C4-2B (cell line): ENCODE measurements at regions not wholly inside any gene's neighbourhood (a gene's known extent, or its start where the extent isn't known, plus 50 kb on each side); places are given as distances from the start of the nearest gene placed in this dataset.

Experiments
- H3K27ac ChIP-seq: fragments of 450-650 bp; 2 replicates; pipeline ENCODE4 v1.5.1; 2017
- ZFX ChIP-seq: fragments of 450-650 bp; IDR thresholded peaks from 2 replicates; pipeline ENCODE4 v1.6.1; 2017
- TF ChIP-seq, protein P1 (sequence below): fragments of 450-650 bp; conservative IDR thresholded peaks from 2 replicates; pipeline ENCODE4 v1.5.1; 2017; ENCODE audit warnings: mild to moderate bottlenecking

DNA sequence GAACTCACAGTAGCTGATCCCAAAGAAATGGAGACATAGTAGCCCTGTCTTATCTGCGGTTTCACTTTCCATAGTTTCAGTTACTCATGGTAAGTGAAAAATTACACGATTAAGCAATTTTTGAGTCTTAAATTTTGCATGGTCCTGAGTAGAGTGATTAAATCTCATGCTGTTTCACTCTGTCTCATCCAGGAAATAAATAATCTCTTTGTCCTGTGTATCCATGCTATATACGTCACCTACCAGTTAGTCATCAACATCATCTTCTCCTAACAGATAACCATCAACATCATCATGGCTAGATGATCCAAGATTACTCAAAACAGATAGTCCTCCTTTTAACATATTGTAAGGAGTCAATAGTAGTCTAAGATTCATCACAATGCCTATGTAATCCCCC lies 1589.3 kb downstream of the BRINP3 start:
- TF ChIP-seq ZFX = no peak
- TF ChIP-seq, protein P1, sequence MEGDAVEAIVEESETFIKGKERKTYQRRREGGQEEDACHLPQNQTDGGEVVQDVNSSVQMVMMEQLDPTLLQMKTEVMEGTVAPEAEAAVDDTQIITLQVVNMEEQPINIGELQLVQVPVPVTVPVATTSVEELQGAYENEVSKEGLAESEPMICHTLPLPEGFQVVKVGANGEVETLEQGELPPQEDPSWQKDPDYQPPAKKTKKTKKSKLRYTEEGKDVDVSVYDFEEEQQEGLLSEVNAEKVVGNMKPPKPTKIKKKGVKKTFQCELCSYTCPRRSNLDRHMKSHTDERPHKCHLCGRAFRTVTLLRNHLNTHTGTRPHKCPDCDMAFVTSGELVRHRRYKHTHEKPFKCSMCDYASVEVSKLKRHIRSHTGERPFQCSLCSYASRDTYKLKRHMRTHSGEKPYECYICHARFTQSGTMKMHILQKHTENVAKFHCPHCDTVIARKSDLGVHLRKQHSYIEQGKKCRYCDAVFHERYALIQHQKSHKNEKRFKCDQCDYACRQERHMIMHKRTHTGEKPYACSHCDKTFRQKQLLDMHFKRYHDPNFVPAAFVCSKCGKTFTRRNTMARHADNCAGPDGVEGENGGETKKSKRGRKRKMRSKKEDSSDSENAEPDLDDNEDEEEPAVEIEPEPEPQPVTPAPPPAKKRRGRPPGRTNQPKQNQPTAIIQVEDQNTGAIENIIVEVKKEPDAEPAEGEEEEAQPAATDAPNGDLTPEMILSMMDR = no peak
- H3K27ac ChIP-seq = no peak overlapping the region

DNA sequence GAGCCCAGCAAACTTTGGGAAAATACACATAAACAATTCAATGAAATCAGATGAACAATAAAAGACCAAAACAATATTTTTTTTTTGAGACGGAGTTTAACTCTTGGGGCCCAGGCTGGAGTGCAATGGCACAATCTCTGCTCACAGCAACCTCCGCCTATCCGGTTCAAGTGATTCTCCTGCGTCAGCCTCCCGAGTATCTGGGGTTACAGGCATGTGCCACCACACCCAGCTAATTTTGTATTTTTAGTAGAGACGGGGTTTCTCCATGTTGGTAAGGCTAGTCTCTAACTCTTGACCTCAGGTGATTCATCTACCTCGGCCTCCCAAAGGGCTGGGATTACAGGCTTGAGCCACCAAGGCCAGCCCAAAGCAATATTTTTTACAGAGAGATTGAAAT lies 1588.5 kb downstream of the BRINP3 start:
- TF ChIP-seq ZFX = no peak
- no peak overlapping the region for H3K27ac ChIP-seq

DNA sequence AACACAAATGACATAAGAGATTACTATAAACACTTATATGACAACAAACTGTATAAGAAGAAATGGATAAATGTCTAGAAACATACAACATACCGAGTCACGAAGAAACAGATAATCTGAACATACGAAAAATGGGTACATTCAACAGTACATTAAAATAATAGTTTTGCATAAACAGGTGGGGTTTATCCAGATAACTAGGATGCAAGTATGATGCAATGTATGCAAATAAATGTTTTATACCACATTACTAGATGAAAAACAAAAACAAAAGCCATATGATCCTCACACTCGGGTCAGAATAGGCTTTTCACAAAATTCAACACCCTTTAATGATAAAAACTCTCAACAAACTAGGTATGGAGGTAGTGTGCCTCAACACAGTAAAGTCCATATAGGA lies 1585.7 kb downstream of the BRINP3 start:
- no peak overlapping the region for H3K27ac ChIP-seq
- no peak for TF ChIP-seq ZFX
- TF ChIP-seq, protein P1 = no peak

DNA sequence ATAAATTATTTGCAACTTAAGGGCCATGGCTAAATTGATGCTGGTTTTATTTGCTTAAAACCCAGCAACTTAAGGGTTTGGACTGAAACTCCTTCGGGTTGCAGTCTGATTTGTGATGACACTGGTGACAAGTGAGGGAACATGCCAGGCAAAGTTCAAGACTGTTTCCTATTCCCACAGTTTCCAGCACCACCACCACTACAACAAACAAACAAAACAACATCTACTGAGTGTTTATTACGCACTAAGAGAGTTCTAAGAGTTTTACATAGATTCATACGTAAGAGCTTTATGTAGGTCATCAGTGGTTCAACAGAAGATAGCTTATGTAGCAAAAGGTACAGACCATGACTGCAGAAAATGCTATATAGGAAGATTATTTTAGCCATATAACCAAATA lies 1582.1 kb downstream of the BRINP3 start:
- TF ChIP-seq, protein P1 = no peak
- no peak for TF ChIP-seq ZFX
- no peak overlapping the region for H3K27ac ChIP-seq

DNA sequence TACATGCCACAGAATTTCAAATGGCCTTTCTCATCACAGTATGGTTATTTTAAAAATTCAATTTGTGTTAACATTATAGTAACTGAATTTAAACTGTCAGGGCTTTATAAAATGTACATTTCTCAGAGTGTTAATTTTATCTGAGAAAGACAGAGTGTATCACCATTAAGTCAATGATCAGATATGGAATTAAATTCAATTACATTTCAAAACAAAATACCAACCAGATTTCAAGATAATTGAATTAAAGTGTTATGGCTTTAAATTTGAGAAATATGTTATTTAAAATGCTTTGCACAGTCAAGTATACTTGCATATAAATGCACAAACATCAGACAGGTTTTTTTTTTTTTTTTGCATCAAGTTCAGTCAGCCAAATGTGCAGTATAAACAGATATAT lies 1574.4 kb downstream of the BRINP3 start:
- TF ChIP-seq, protein P1 = no peak
- TF ChIP-seq ZFX = no peak

DNA sequence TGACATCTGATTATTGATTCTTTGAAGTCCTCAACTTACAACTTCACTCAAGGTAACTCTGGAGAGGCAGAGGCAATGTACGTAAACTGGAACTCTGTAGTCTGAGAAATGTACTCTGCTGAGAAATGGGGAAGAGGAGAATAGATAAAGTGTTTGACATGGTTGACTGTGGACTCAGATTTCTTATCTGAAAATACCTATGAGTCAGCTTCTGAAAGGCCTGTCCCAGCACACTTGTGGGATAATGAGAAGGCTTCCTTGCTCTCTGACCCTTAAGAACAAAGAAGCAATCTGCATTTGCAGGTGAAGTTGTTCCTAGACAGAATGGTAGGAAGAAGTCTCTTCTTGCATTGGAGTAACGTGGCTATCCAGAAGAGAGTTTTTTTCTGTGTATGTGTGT lies 1573.5 kb downstream of the BRINP3 start:
- TF ChIP-seq, protein P1 = no peak
- no peak for TF ChIP-seq ZFX
- H3K27ac ChIP-seq = no peak overlapping the region

More for the DNA sequence above, 1574.4 kb downstream of the BRINP3 start:
- H3K27ac ChIP-seq = no peak overlapping the region

DNA sequence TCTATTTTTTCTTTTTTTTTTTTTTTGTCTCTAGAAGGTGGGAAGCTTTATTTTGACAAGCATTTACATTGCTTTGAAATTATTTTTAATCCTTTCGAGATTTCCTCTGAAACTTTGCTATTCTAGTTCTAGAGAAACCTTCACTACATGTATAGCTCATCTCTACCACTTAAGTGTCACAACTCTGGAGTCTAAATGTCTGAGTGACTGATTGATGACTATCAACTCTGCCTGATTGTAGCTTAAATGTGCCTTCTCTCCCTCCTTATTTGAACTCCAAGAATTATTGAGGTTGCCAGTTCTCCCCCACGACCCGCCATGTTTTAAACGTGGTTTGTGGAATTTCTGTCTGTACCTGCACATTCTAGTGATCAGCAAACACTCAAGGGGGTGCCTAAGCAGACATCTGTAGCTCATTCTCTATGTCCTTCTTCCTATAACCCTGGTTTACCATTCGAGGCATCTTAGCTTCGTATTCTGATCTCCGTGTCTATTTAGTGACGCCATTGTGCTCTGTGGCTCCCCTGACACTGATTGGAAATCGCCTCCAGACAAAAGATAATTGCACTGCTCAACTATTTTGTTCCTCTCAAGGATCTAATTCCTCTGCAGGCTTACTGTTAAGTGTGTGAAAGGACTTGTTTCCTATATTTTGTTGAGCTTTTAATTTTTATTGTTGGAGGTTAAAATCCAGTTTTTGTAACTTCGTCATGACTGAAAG lies 1570.6 kb downstream of the BRINP3 start:
- H3K27ac ChIP-seq = no peak overlapping the region
- TF ChIP-seq, protein P1 = no peak
- no peak for TF ChIP-seq ZFX

DNA sequence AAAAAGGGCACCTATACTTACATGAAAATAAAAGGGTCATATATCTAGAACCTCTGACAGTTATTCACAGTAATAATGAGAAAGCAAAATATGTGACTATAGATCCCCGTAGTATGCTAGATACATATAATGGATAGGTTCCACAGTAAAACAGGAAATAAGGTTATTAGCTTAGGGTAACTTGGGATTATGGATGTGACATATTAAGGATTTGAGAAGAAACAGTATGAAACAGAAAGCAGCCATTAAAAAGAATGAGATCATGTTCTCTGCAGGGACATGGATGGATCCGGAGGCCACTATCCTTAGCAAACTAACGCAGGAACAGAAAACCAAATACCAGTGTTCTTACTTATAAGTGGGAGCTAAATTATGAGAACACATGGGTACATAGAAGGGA lies 1547.3 kb downstream of the BRINP3 start:
- no peak for TF ChIP-seq ZFX
- TF ChIP-seq, protein P1 = no peak
- no peak overlapping the region for H3K27ac ChIP-seq
